NB4 (cell line): ENCODE measurements at regions not wholly inside any gene's neighbourhood (a gene's known extent, or its start where the extent isn't known, plus 50 kb on each side); places are given as distances from the start of the nearest gene placed in this dataset.

ENCODE experiments used
- POLR2A ChIP-seq: IDR thresholded peaks from 2 replicates; pipeline ENCODE4 v1.6.1; 2011; ENCODE audit warnings: mild to moderate bottlenecking; ENCODE audit not compliant: insufficient read length; ENCODE audit errors: extremely low read depth
- TF ChIP-seq, protein P1 (sequence below): IDR thresholded peaks from one replicate; pipeline ENCODE4 v1.5.1; 2012; ENCODE audit warnings: low read depth, low read length
- TF ChIP-seq, protein P2 (sequence below): IDR thresholded peaks from 2 replicates; pipeline ENCODE4 v1.6.1; 2011; ENCODE audit warnings: low read depth, low read length

DNA sequence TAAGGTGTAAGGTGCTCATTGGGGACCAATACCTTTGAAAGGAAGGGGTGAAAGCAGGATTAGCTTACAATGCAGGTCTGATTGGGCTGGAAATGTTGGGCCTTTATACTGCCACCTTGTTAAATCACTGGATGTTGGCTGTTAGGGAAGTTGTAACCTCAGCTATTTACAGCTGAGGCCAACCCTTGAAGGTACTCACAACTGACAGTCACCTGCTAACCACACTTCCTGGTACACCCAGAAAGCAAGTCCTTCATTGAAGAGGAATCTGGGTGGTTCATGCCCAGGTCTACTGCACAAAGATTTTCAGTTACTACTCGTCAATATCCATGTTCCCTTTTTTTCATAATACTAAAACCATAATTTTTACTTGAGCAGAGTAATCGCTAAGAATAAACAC is 65.4 kb upstream of the CLDN18 start:
- TF ChIP-seq, protein P1, sequence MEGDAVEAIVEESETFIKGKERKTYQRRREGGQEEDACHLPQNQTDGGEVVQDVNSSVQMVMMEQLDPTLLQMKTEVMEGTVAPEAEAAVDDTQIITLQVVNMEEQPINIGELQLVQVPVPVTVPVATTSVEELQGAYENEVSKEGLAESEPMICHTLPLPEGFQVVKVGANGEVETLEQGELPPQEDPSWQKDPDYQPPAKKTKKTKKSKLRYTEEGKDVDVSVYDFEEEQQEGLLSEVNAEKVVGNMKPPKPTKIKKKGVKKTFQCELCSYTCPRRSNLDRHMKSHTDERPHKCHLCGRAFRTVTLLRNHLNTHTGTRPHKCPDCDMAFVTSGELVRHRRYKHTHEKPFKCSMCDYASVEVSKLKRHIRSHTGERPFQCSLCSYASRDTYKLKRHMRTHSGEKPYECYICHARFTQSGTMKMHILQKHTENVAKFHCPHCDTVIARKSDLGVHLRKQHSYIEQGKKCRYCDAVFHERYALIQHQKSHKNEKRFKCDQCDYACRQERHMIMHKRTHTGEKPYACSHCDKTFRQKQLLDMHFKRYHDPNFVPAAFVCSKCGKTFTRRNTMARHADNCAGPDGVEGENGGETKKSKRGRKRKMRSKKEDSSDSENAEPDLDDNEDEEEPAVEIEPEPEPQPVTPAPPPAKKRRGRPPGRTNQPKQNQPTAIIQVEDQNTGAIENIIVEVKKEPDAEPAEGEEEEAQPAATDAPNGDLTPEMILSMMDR = no peak
- no peak for TF ChIP-seq POLR2A
- TF ChIP-seq, protein P2, sequence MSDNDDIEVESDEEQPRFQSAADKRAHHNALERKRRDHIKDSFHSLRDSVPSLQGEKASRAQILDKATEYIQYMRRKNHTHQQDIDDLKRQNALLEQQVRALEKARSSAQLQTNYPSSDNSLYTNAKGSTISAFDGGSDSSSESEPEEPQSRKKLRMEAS = no peak
